Prostate gland (tissue), 2 donors: ENCODE measurements at regions not wholly inside any gene's neighbourhood (a gene's known extent, or its start where the extent isn't known, plus 50 kb on each side); places are given as distances from the start of the nearest gene placed in this dataset.

Source experiments
- POLR2A ChIP-seq: fragments of 450-650 bp; IDR thresholded peaks from one replicate; pipeline ENCODE4 v1.6.1; 2016; ENCODE audit warnings: antibody characterized with exemption, mild to moderate bottlenecking
- TF ChIP-seq, protein P1 (sequence below), 4 experiments: fragments of 200-600 bp in 2 of 4; fragments of 450-650 bp in 2 of 4; sonication (generic) in 2 of 4; IDR thresholded peaks; 1 replicate in 3 of 4; 2 replicates in 1 of 4; pipeline ENCODE4 v1.5.1; 2016 to 2019; ENCODE audit warnings: antibody characterized with exemption in 4 of 4, mild to moderate bottlenecking in 2 of 4, moderate library complexity in 2 of 4

DNA sequence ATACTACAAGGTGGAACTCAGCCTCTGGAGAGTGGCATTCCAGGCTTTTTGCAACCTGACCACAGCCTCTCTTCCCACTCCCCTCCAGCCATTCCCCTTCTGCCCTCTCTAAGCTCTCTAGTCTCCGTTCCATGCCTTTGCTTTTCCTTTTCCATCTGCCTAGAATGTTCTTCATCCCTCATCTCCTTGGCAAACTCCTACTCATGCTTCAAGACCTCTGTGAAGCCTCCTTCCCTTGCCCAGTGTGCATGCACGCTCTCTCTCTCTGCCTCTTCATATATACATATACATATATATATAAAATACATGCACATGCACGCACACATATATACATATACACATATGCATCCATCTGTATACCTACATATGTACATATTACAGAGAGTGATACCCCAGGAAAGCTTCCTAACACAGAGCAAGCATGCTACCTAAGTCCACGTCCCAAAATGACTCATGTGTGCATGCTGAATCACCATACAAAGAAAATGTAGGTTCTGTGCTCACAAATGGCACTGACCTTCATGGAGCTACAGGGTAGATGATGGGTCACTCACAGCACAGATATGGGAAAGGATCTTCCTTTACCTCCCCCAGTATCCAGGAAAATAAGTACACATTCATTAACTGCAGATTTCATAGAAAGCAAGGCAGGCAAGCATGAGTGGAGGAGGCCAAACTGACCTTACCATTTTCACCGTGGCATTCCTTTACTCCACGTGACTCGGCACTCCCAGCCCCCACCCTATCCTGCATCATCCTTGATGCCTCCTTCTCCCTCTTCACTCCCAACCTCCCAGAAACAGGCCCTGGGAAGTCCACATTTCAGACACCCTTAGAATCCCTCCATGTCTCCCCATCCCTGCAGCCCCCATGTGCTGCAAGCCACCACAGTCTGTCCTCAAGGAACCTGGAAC is 238.4 kb upstream of the ZMIZ1 start:
- TF ChIP-seq, protein P1, sequence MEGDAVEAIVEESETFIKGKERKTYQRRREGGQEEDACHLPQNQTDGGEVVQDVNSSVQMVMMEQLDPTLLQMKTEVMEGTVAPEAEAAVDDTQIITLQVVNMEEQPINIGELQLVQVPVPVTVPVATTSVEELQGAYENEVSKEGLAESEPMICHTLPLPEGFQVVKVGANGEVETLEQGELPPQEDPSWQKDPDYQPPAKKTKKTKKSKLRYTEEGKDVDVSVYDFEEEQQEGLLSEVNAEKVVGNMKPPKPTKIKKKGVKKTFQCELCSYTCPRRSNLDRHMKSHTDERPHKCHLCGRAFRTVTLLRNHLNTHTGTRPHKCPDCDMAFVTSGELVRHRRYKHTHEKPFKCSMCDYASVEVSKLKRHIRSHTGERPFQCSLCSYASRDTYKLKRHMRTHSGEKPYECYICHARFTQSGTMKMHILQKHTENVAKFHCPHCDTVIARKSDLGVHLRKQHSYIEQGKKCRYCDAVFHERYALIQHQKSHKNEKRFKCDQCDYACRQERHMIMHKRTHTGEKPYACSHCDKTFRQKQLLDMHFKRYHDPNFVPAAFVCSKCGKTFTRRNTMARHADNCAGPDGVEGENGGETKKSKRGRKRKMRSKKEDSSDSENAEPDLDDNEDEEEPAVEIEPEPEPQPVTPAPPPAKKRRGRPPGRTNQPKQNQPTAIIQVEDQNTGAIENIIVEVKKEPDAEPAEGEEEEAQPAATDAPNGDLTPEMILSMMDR (IDR thresholded peaks at IDR 0.05) = no peak
- no peak for TF ChIP-seq POLR2A
